ENCODE measurements at regions not wholly inside any gene's neighbourhood (a gene's known extent, or its start where the extent isn't known, plus 50 kb on each side); places are given as distances from the start of the nearest gene placed in this dataset.

DNA sequence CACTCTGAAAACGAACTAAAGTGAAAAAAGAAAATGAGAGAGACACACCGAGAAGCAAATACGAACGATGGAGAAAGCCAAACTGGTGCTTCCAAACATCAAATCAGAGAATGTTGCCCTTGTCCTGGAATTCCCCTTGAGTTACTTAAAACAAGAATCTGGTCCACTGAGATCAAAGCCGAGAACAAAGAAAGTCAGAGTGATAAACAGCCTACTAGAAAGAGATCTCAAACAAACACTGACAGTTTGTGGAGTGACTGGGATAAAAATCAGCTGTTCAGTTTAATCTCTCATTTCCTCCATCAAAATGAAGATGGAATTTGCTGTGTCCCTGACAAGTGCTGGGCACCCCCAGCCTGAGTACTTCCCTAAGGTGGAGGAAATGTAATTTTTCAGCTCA lies 582.6 kb downstream of the NR2F1-AS1 start:
- TF ChIP-seq EGR1 (IDR thresholded peaks at IDR 0.05) (no peak), RAD21 (IDR thresholded peaks at IDR 0.05; ENCODE audit: low read depth) (no peak), CEBPB (IDR thresholded peaks at IDR 0.05) (no peak), TAF1 (IDR thresholded peaks at IDR 0.05; ENCODE audit: low read depth) (no peak), CREB1 (IDR thresholded peaks at IDR 0.05; ENCODE audit: low read depth) (no peak), NFIC (IDR thresholded peaks at IDR 0.05) (no peak)
- TF ChIP-seq, protein P1, sequence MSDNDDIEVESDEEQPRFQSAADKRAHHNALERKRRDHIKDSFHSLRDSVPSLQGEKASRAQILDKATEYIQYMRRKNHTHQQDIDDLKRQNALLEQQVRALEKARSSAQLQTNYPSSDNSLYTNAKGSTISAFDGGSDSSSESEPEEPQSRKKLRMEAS (IDR thresholded peaks at IDR 0.05) = no peak
